Hepatocyte (in vitro differentiated cells): ENCODE measurements at regions not wholly inside any gene's neighbourhood (a gene's known extent, or its start where the extent isn't known, plus 50 kb on each side); places are given as distances from the start of the nearest gene placed in this dataset.

ENCODE experiments used
- EZH2 ChIP-seq: fragments of 200-600 bp; sonication (generic); IDR thresholded peaks from 2 replicates; pipeline ENCODE4 v1.6.1; 2016; ENCODE audit warnings: antibody characterized with exemption, mild to moderate bottlenecking, borderline replicate concordance
- EZH2phosphoT487 ChIP-seq: fragments of 200-600 bp; sonication (generic); IDR thresholded peaks from one replicate; pipeline ENCODE4 v1.6.1; 2018; ENCODE audit warnings: antibody characterized with exemption, mild to moderate bottlenecking, low read depth, moderate library complexity; ENCODE audit not compliant: unreplicated experiment, severe bottlenecking
- TF ChIP-seq, protein P1 (sequence below): fragments of 200-600 bp; sonication (generic); IDR thresholded peaks from 2 replicates; pipeline ENCODE4 v1.5.1; 2016; ENCODE audit warnings: antibody characterized with exemption, mild to moderate bottlenecking; ENCODE audit not compliant: poor library complexity

DNA sequence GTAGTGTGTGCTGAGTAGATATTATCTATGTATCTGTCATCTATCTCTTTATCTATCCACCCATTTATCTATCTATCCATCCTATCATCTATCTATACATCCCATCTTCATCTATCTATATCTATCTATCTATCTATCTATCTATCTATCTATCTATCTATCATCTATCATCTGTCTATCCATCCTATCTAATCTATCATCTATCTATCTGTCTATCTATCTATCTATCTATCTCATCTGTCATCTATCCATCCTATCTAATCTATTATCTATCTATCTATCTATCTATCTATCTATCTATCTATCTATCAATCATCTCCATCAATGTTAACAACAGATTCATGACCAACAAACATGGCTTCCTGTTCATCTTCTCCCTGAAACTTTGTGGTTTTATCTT, 90.5 kb upstream of the SLC24A3 start:
- TF ChIP-seq, protein P1, sequence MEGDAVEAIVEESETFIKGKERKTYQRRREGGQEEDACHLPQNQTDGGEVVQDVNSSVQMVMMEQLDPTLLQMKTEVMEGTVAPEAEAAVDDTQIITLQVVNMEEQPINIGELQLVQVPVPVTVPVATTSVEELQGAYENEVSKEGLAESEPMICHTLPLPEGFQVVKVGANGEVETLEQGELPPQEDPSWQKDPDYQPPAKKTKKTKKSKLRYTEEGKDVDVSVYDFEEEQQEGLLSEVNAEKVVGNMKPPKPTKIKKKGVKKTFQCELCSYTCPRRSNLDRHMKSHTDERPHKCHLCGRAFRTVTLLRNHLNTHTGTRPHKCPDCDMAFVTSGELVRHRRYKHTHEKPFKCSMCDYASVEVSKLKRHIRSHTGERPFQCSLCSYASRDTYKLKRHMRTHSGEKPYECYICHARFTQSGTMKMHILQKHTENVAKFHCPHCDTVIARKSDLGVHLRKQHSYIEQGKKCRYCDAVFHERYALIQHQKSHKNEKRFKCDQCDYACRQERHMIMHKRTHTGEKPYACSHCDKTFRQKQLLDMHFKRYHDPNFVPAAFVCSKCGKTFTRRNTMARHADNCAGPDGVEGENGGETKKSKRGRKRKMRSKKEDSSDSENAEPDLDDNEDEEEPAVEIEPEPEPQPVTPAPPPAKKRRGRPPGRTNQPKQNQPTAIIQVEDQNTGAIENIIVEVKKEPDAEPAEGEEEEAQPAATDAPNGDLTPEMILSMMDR: no peak
- TF ChIP-seq EZH2 (no peak), EZH2phosphoT487 (no peak)
